ENCODE measurements at regions not wholly inside any gene's neighbourhood (a gene's known extent, or its start where the extent isn't known, plus 50 kb on each side); places are given as distances from the start of the nearest gene placed in this dataset.

- no peak overlapping the region for H3K27ac ChIP-seq (ENCODE audit: low read depth, low read length)
- H3K79me2 ChIP-seq (ENCODE audit: control insufficient read depth, insufficient read depth, low read length) = no peaks in the 10 kb centered on the region
- no peak overlapping the region for H2BK15ac ChIP-seq (replicated peaks; ENCODE audit: low read depth)
- no peak overlapping the region for H2AK5ac ChIP-seq (ENCODE audit: low read length)
- H3K18ac ChIP-seq (ENCODE audit: low read length) = no peak overlapping the region
- no peak overlapping the region for H3K4ac ChIP-seq (ENCODE audit: low read depth, low read length)
- no peaks in the 10 kb centered on the region for H3K79me1 ChIP-seq (ENCODE audit: low read length)
- no peak overlapping the region for H3K56ac ChIP-seq (ENCODE audit: low read length)
- H3K4me1 ChIP-seq (ENCODE audit: control insufficient read depth, low read depth, low read length) = no peaks in the 10 kb centered on the region
- H3K4me3 ChIP-seq (ENCODE audit: low read length) = no peak overlapping the region
- H3K9ac ChIP-seq (ENCODE audit: low read length) = no peak overlapping the region
- no peak for DNase-seq
- H4K8ac ChIP-seq (ENCODE audit: low read depth, low read length) = no peak overlapping the region
- H3K36me3 ChIP-seq (ENCODE audit: control insufficient read depth, insufficient read depth, low read length) = no peaks in the 10 kb centered on the region
- no peaks in the 10 kb centered on the region for H3K27me3 ChIP-seq (ENCODE audit: insufficient read depth, low read length, poor library complexity)
- no peak overlapping the region for H3K4me2 ChIP-seq (ENCODE audit: low read length)
- H4K5ac ChIP-seq (ENCODE audit: low read length) = no peak overlapping the region
- H2BK120ac ChIP-seq (ENCODE audit: low read depth, low read length) = no peak overlapping the region
- no peak overlapping the region for H3K23ac ChIP-seq (ENCODE audit: low read length)
- no peak overlapping the region for H2BK5ac ChIP-seq (ENCODE audit: low read length)
- no CpG with 5 or more reads among the region's 4 CpGs for WGBS (ENCODE audit: extremely low coverage, insufficient coverage, low lambda C conversion rate)
Observed at GRCh38 chr10:64096941-64097340, 575.7 kb downstream of the REEP3 start.

GRCh38 chr10:64097391-64098122, 576.4 kb downstream of the REEP3 start:
- Histone ChIP-seq H3K23ac (ENCODE audit: low read length) (no peak overlapping the region), H3K18ac (ENCODE audit: low read length) (no peak overlapping the region), H2BK5ac (ENCODE audit: low read length) (no peak overlapping the region), H3K36me3 (ENCODE audit: control insufficient read depth, insufficient read depth, low read length) (no peaks in the 10 kb centered on the region), H3K4me2 (ENCODE audit: low read length) (no peak overlapping the region), H3K4ac (ENCODE audit: low read depth, low read length) (no peak overlapping the region), H3K9ac (ENCODE audit: low read length) (no peak overlapping the region), H2BK15ac (replicated peaks; ENCODE audit: low read depth) (no peak overlapping the region), H4K8ac (ENCODE audit: low read depth, low read length) (no peak overlapping the region), H3K4me1 (ENCODE audit: control insufficient read depth, low read depth, low read length) (no peaks in the 10 kb centered on the region), H3K4me3 (ENCODE audit: low read length) (no peak overlapping the region), H4K5ac (ENCODE audit: low read length) (no peak overlapping the region), H2BK120ac (ENCODE audit: low read depth, low read length) (no peak overlapping the region), H3K79me1 (ENCODE audit: low read length) (no peaks in the 10 kb centered on the region), H3K56ac (ENCODE audit: low read length) (no peak overlapping the region), H3K27me3 (ENCODE audit: insufficient read depth, low read length, poor library complexity) (no peaks in the 10 kb centered on the region), H2AK5ac (ENCODE audit: low read length) (no peak overlapping the region), H3K27ac (ENCODE audit: low read depth, low read length) (no peak overlapping the region), H3K79me2 (ENCODE audit: control insufficient read depth, insufficient read depth, low read length) (no peaks in the 10 kb centered on the region)
- no peak for DNase-seq
- WGBS (ENCODE audit: extremely low coverage, insufficient coverage, low lambda C conversion rate) = 100% methylated on average over 4 of the region's 9 CpGs

- Histone ChIP-seq H3K4me3 (ENCODE audit: low read length) (no peak overlapping the region), H3K9ac (ENCODE audit: low read length) (no peak overlapping the region), H4K8ac (ENCODE audit: low read depth, low read length) (no peak overlapping the region), H3K79me1 (ENCODE audit: low read length) (no peaks in the 10 kb centered on the region), H4K5ac (ENCODE audit: low read length) (no peak overlapping the region), H3K27ac (ENCODE audit: low read depth, low read length) (no peak overlapping the region), H2BK120ac (ENCODE audit: low read depth, low read length) (peak overlapping the region; percentile 36), H3K23ac (ENCODE audit: low read length) (no peak overlapping the region), H2AK5ac (ENCODE audit: low read length) (no peak overlapping the region), H3K4me2 (ENCODE audit: low read length) (no peak overlapping the region), H3K4me1 (ENCODE audit: control insufficient read depth, low read depth, low read length) (no peaks in the 10 kb centered on the region), H3K36me3 (ENCODE audit: control insufficient read depth, insufficient read depth, low read length) (no peaks in the 10 kb centered on the region), H3K18ac (ENCODE audit: low read length) (peak overlapping the region; percentile 53), H3K56ac (ENCODE audit: low read length) (no peak overlapping the region), H3K4ac (ENCODE audit: low read depth, low read length) (no peak overlapping the region), H3K79me2 (ENCODE audit: control insufficient read depth, insufficient read depth, low read length) (no peaks in the 10 kb centered on the region), H2BK5ac (ENCODE audit: low read length) (no peak overlapping the region), H2BK15ac (replicated peaks; ENCODE audit: low read depth) (peak overlapping the region; percentile 60), H3K27me3 (ENCODE audit: insufficient read depth, low read length, poor library complexity) (no peaks in the 10 kb centered on the region)
- WGBS (ENCODE audit: extremely low coverage, insufficient coverage, low lambda C conversion rate) = no CpG with 5 or more reads among the region's 1 CpG
- DNase-seq = no peak
Observed at GRCh38 chr10:64098994-64099393, 577.8 kb downstream of the REEP3 start.

DNA sequence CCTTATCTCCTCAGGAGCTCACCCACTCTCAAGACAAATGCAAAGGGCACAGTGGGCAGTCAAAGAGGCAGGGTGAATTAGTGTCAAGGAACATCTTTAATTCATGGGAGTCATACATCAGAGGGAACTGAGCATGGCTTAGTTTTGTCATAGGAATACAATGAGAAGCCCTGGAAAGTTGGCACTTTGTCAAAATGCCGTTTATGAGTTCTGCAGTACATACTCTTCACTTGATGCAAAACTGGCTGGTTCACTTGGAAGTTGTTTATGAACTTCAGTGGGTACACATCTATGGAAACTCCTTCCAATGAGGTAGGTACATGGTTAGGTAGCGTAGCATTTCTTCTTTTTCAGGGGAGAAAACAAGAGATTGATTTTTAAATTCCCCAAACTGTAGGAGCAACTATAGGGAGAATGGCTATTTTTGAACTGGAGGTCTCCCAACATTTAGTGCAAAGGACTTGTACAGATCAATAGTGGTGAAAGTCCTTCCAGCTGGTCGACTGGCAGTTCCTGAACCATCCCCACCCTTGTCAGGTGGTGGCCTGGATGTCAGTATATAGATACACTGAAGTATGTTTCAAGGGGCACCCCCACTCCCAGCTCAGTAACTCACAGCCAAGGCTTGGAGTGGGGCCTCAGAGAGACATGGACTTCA, 580.5 kb downstream of the REEP3 start:
- Histone ChIP-seq H3K18ac (ENCODE audit: low read length) (no peak overlapping the region), H3K79me2 (ENCODE audit: control insufficient read depth, insufficient read depth, low read length) (no peaks in the 10 kb centered on the region), H3K9ac (ENCODE audit: low read length) (no peak overlapping the region), H3K79me1 (ENCODE audit: low read length) (no peaks in the 10 kb centered on the region), H2BK5ac (ENCODE audit: low read length) (no peak overlapping the region), H3K4me1 (ENCODE audit: control insufficient read depth, low read depth, low read length) (no peaks in the 10 kb centered on the region), H2AK5ac (ENCODE audit: low read length) (no peak overlapping the region), H3K27ac (ENCODE audit: low read depth, low read length) (no peak overlapping the region), H3K36me3 (ENCODE audit: control insufficient read depth, insufficient read depth, low read length) (no peaks in the 10 kb centered on the region), H3K27me3 (ENCODE audit: insufficient read depth, low read length, poor library complexity) (no peaks in the 10 kb centered on the region), H4K5ac (ENCODE audit: low read length) (no peak overlapping the region), H2BK15ac (replicated peaks; ENCODE audit: low read depth) (no peak overlapping the region), H4K8ac (ENCODE audit: low read depth, low read length) (no peak overlapping the region), H3K23ac (ENCODE audit: low read length) (no peak overlapping the region), H3K4ac (ENCODE audit: low read depth, low read length) (no peak overlapping the region), H3K4me2 (ENCODE audit: low read length) (no peak overlapping the region), H3K56ac (ENCODE audit: low read length) (no peak overlapping the region), H3K4me3 (ENCODE audit: low read length) (no peak overlapping the region), H2BK120ac (ENCODE audit: low read depth, low read length) (no peak overlapping the region)
- no CpG with 5 or more reads among the region's 3 CpGs for WGBS (ENCODE audit: extremely low coverage, insufficient coverage, low lambda C conversion rate)
- DNase-seq = no peak

DNA sequence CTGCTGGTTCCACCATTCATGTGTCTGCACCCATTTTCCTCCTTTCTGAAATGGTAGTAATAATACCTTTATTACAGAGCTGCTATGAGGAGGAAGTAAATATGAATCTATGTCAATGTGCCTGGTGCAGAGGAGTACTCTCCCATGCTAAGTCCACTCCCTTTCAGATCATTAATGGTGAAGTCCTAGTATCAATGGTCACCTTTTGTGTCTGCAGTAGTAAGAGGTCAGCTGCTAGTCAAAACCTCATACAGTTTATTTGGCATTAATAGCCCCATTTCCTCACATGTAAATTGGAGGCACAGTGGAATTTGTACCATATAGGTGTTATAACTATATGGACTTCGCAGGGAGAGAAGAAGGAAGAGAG, 581.0 kb downstream of the REEP3 start:
- Histone ChIP-seq H3K36me3 (ENCODE audit: control insufficient read depth, insufficient read depth, low read length) (no peaks in the 10 kb centered on the region), H3K4me1 (ENCODE audit: control insufficient read depth, low read depth, low read length) (no peaks in the 10 kb centered on the region)
- WGBS (ENCODE audit: extremely low coverage, insufficient coverage, low lambda C conversion rate) = no CpG with 5 or more reads among the region's 1 CpG

More for the DNA sequence above, 581.0 kb downstream of the REEP3 start:
- Histone ChIP-seq H4K8ac (ENCODE audit: low read depth, low read length) (no peak overlapping the region), H3K4me2 (ENCODE audit: low read length) (no peak overlapping the region), H2BK5ac (ENCODE audit: low read length) (no peak overlapping the region), H3K23ac (ENCODE audit: low read length) (no peak overlapping the region), H3K79me1 (ENCODE audit: low read length) (no peaks in the 10 kb centered on the region), H3K27ac (ENCODE audit: low read depth, low read length) (no peak overlapping the region), H3K56ac (ENCODE audit: low read length) (no peak overlapping the region), H2BK120ac (ENCODE audit: low read depth, low read length) (no peak overlapping the region), H3K4me3 (ENCODE audit: low read length) (no peak overlapping the region), H2BK15ac (replicated peaks; ENCODE audit: low read depth) (no peak overlapping the region), H3K27me3 (ENCODE audit: insufficient read depth, low read length, poor library complexity) (no peaks in the 10 kb centered on the region), H3K18ac (ENCODE audit: low read length) (no peak overlapping the region), H3K4ac (ENCODE audit: low read depth, low read length) (no peak overlapping the region), H2AK5ac (ENCODE audit: low read length) (no peak overlapping the region), H4K5ac (ENCODE audit: low read length) (no peak overlapping the region), H3K79me2 (ENCODE audit: control insufficient read depth, insufficient read depth, low read length) (no peaks in the 10 kb centered on the region), H3K9ac (ENCODE audit: low read length) (no peak overlapping the region)
- DNase-seq = no peak

Measured in mesendoderm (in vitro differentiated cells).